Panc1 (cell line): ENCODE measurements at regions not wholly inside any gene's neighbourhood (a gene's known extent, or its start where the extent isn't known, plus 50 kb on each side); places are given as distances from the start of the nearest gene placed in this dataset.

Source experiments
- ATAC-seq: fragments of 200-7000 bp; cut with Tn5 transposase; 2 replicates; pipeline ENCODE4 v1.9.1; 2020; ENCODE audit warnings: mild to moderate bottlenecking, moderate library complexity
- BruUV-seq: library from RNA; stranded (reverse); fragments of 400-500 nt; replicated peaks from 2 replicates; lab custom pipeline; 2021; lab: Mats Ljungman, UMichigan
- CTCF ChIA-PET: fragments of 300-600 bp; sonication (Branson Sonifier 250); formaldehyde crosslinking; loops from one replicate; lab custom pipeline; 2022; ENCODE audit warnings: antibody characterized with exemption; lab: Charles Lee
- POLR2A ChIA-PET: fragments of 300-600 bp; sonication (Branson Sonifier 250); formaldehyde crosslinking; loops from one replicate; lab custom pipeline; 2022; ENCODE audit warnings: antibody characterized with exemption; lab: Charles Lee
- DNase-seq: peaks from one replicate; pipeline ENCODE4 v3.0.0-alpha.2; 2010; ENCODE audit warnings: low read depth, low spot score
- H3K27ac ChIP-seq: 2 replicates; pipeline ENCODE4 v1.5.1; 2011; ENCODE audit warnings: mild to moderate bottlenecking, low read length, inconsistent platforms
- H3K27me3 ChIP-seq: fragments of 200-500 bp; sonication (Bioruptor generic); 2 replicates; pipeline ENCODE4 v1.6.0; 2014; ENCODE audit warnings: low read length, inconsistent platforms; ENCODE audit not compliant: control insufficient read depth, insufficient read depth
- H3K36me3 ChIP-seq: fragments of 200-500 bp; sonication (Bioruptor generic); 2 replicates; pipeline ENCODE4 v1.5.1; 2014; ENCODE audit warnings: inconsistent platforms, mild to moderate bottlenecking, low read length, moderate library complexity; ENCODE audit not compliant: control insufficient read depth, insufficient read depth
- H3K4me1 ChIP-seq: 2 replicates; pipeline ENCODE4 v1.5.1; 2011; ENCODE audit warnings: inconsistent platforms, mild to moderate bottlenecking, low read length, moderate library complexity; ENCODE audit not compliant: control insufficient read depth, insufficient read depth
- H3K4me3 ChIP-seq, 2 experiments: 2 replicates each; pipeline ENCODE4 v1.5.1; 2011 to 2012; ENCODE audit warnings: low read depth in 2 of 2, low read length in 2 of 2, mild to moderate bottlenecking in 2 of 2, inconsistent platforms in 1 of 2, moderate library complexity in 1 of 2
- H3K9me3 ChIP-seq: fragments of 200-500 bp; sonication (Bioruptor generic); 2 replicates; pipeline ENCODE4 v1.5.1; 2014; ENCODE audit warnings: low read depth, mild to moderate bottlenecking, inconsistent platforms, low read length, moderate library complexity; ENCODE audit not compliant: control insufficient read depth, insufficient read depth
- POLR2AphosphoS5 ChIP-seq: IDR thresholded peaks from 2 replicates; pipeline ENCODE4 v1.6.1; 2012; ENCODE audit warnings: mild to moderate bottlenecking, low read depth, low read length, moderate library complexity
- SIN3A ChIP-seq: IDR thresholded peaks from 2 replicates; pipeline ENCODE4 v1.6.1; 2012; ENCODE audit warnings: low read depth, mild to moderate bottlenecking, low read length, moderate library complexity, borderline replicate concordance; ENCODE audit not compliant: insufficient read depth
- TCF7L2 ChIP-seq: IDR thresholded peaks from 2 replicates; pipeline ENCODE4 v1.6.1; 2011; ENCODE audit warnings: mild to moderate bottlenecking, low read depth, low read length, inconsistent platforms
- in situ Hi-C: cut with HindIII; loops from 2 replicates; pipeline ENCODE4 v1.10.0; 2016; ENCODE audit warnings: low sequenced_read_pairs, low pct_unique_long_range_greater_than_20kb
- intact Hi-C: fragments of 100-400 bp; cut with micrococcal nuclease; formaldehyde crosslinking; loops from one replicate; pipeline ENCODE4 v1.10.0; 2022; ENCODE audit not compliant: unreplicated experiment
- TF ChIP-seq, protein P1 (sequence below), 2 experiments: IDR thresholded peaks; 2 replicates each; pipeline ENCODE4 v1.6.1; 2011 to 2012; ENCODE audit warnings: low read depth in 2 of 2, control low read depth in 1 of 2, low read length in 1 of 2, mild to moderate bottlenecking in 1 of 2, moderate library complexity in 1 of 2; ENCODE audit not compliant: insufficient read depth in 1 of 2
- TF ChIP-seq, protein P2 (sequence below): fragments of 450-650 bp; IDR thresholded peaks from 2 replicates; pipeline ENCODE4 v1.5.1; 2017; ENCODE audit warnings: mild to moderate bottlenecking

DNA sequence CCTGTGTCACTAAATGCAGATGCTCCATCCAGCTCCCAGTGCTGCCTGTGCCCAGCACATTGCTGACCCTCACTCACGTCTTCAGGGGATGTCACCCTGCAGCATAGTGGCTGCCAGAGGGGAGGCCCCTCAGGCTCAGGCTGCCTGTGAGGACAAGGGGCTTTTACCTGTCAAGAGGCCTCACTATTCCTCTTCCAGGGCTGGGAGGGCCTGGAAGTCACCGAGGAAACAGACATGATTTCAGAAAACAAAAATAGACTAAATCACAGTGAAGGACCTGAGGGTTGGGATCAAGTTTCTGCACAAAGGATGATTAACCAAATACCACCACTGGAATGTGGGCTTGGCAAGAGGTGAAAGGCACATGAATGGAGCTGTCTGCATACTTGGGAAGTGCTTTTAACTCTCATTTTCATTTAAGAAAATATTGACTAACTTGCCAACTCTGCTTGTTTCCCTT lies 1202.3 kb downstream of the BCL11B start:
- BruUV-seq, result no TSS peak
- ChIA-PET POLR2A (no interaction called here), CTCF (no interaction called here)
- ATAC-seq (no peak), DNase-seq (no peak)
- H3K36me3 ChIP-seq, result no peaks in the 10 kb centered on the region
- no peaks in the 10 kb centered on the region for H3K9me3 ChIP-seq
- intact Hi-C loops, result no loop called here
- H3K27ac ChIP-seq, result no peak overlapping the region
- H3K4me3 ChIP-seq, result no peak overlapping the region
- no peaks in the 10 kb centered on the region for H3K27me3 ChIP-seq
- TF ChIP-seq, protein P1, sequence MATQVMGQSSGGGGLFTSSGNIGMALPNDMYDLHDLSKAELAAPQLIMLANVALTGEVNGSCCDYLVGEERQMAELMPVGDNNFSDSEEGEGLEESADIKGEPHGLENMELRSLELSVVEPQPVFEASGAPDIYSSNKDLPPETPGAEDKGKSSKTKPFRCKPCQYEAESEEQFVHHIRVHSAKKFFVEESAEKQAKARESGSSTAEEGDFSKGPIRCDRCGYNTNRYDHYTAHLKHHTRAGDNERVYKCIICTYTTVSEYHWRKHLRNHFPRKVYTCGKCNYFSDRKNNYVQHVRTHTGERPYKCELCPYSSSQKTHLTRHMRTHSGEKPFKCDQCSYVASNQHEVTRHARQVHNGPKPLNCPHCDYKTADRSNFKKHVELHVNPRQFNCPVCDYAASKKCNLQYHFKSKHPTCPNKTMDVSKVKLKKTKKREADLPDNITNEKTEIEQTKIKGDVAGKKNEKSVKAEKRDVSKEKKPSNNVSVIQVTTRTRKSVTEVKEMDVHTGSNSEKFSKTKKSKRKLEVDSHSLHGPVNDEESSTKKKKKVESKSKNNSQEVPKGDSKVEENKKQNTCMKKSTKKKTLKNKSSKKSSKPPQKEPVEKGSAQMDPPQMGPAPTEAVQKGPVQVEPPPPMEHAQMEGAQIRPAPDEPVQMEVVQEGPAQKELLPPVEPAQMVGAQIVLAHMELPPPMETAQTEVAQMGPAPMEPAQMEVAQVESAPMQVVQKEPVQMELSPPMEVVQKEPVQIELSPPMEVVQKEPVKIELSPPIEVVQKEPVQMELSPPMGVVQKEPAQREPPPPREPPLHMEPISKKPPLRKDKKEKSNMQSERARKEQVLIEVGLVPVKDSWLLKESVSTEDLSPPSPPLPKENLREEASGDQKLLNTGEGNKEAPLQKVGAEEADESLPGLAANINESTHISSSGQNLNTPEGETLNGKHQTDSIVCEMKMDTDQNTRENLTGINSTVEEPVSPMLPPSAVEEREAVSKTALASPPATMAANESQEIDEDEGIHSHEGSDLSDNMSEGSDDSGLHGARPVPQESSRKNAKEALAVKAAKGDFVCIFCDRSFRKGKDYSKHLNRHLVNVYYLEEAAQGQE (IDR thresholded peaks at IDR 0.05; ENCODE audit: insufficient read depth in 1 of 2, low read depth in 2 of 2, low read length in 1 of 2), result no peak
- TF ChIP-seq POLR2AphosphoS5, result no peak
- TF ChIP-seq, protein P2, sequence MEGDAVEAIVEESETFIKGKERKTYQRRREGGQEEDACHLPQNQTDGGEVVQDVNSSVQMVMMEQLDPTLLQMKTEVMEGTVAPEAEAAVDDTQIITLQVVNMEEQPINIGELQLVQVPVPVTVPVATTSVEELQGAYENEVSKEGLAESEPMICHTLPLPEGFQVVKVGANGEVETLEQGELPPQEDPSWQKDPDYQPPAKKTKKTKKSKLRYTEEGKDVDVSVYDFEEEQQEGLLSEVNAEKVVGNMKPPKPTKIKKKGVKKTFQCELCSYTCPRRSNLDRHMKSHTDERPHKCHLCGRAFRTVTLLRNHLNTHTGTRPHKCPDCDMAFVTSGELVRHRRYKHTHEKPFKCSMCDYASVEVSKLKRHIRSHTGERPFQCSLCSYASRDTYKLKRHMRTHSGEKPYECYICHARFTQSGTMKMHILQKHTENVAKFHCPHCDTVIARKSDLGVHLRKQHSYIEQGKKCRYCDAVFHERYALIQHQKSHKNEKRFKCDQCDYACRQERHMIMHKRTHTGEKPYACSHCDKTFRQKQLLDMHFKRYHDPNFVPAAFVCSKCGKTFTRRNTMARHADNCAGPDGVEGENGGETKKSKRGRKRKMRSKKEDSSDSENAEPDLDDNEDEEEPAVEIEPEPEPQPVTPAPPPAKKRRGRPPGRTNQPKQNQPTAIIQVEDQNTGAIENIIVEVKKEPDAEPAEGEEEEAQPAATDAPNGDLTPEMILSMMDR, result no peak
- TF ChIP-seq SIN3A, result no peak
- no peak for TF ChIP-seq TCF7L2
- no peaks in the 10 kb centered on the region for H3K4me1 ChIP-seq
- in situ Hi-C loops, result no loop called here

DNA sequence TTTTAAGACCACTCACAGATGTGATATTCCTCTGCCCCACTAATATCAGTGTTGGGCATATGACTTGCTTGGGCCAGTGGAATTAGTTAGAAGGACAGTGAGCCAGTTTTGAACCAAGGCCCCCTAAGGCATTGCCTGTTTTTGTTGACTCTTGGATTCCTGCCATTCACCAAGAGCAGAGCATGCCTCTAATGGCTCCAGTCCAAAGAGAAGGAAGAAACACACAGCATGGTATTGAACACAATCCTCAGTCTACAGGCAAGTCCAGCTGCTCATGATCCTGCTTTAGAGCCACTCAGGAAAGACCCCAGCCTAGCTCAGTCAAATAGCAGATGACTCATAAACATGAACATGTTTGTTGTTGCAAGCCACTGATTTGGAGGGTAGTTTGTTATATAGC lies 1201.5 kb downstream of the BCL11B start:
- Histone ChIP-seq H3K36me3 (no peaks in the 10 kb centered on the region), H3K9me3 (no peaks in the 10 kb centered on the region), H3K27ac (no peak overlapping the region), H3K27me3 (no peaks in the 10 kb centered on the region), H3K4me3 (no peak overlapping the region), H3K4me1 (no peaks in the 10 kb centered on the region)
- ATAC-seq, result no peak
- ChIA-PET CTCF (no interaction called here), POLR2A (no interaction called here)
- intact Hi-C loops (no loop called here), in situ Hi-C loops (no loop called here)
- no peak for DNase-seq
- no TSS peak for BruUV-seq
- TF ChIP-seq, protein P2, result no peak
- no peak for TF ChIP-seq SIN3A
- TF ChIP-seq POLR2AphosphoS5, result no peak
- TF ChIP-seq, protein P1 (IDR thresholded peaks at IDR 0.05; ENCODE audit: insufficient read depth in 1 of 2, low read depth in 2 of 2, low read length in 1 of 2), result no peak
- no peak for TF ChIP-seq TCF7L2
